Natural killer cell (primary cell): ENCODE measurements at regions not wholly inside any gene's neighbourhood (a gene's known extent, or its start where the extent isn't known, plus 50 kb on each side); places are given as distances from the start of the nearest gene placed in this dataset.

Source experiments
- ATAC-seq, 3 donors: fragments of 150-1000 bp in 2 of 3; fragments of 200-7000 bp in 1 of 3; cut with Tn5 transposase; 1 replicate in 1 of 3; 2 replicates in 2 of 3; pipeline ENCODE4 v1.10.0; 2021; ENCODE audit warnings: mild to moderate bottlenecking in 2 of 3, moderate library complexity in 2 of 3
- DNase-seq, 2 donors: peaks; one replicate each; pipeline versions ENCODE4 v3.0.0 to v3.0.0-alpha.2; 2013 to 2021; ENCODE audit warnings: mixed read lengths in 1 of 2
- H3K27ac ChIP-seq: one replicate; pipeline ENCODE4 v1.5.1; 2013; ENCODE audit warnings: mild to moderate bottlenecking, low read length
- H3K27me3 ChIP-seq: one replicate; pipeline ENCODE4 v1.6.1; 2013; ENCODE audit warnings: low read length; ENCODE audit not compliant: control insufficient read depth, insufficient read depth
- H3K36me3 ChIP-seq: one replicate; pipeline ENCODE4 v1.6.1; 2013; ENCODE audit warnings: low read length; ENCODE audit not compliant: control insufficient read depth, insufficient read depth
- H3K4me1 ChIP-seq: one replicate; pipeline ENCODE4 v1.6.1; 2013; ENCODE audit warnings: low read length; ENCODE audit not compliant: control insufficient read depth, insufficient read depth
- H3K4me3 ChIP-seq: one replicate; pipeline ENCODE4 v1.5.1; 2013; ENCODE audit warnings: low read length
- H3K9me3 ChIP-seq: one replicate; pipeline ENCODE4 v1.6.1; 2013; ENCODE audit warnings: low read length; ENCODE audit not compliant: control insufficient read depth, insufficient read depth
- H3K27ac Mint-ChIP-seq, 2 donors: one replicate each; pipeline ENCODE4 v1.8.0; 2022; ENCODE audit warnings: mild to moderate bottlenecking in 2 of 2, mixed read lengths in 2 of 2, moderate library complexity in 1 of 2
- H3K27me3 Mint-ChIP-seq, 2 donors: one replicate each; pipeline ENCODE4 v1.8.0; 2022; ENCODE audit warnings: low read depth in 2 of 2, mixed read lengths in 2 of 2
- H3K36me3 Mint-ChIP-seq: one replicate; pipeline ENCODE4 v1.8.0; 2022; ENCODE audit warnings: mixed read lengths
- H3K4me1 Mint-ChIP-seq, 2 donors: one replicate each; pipeline ENCODE4 v1.8.0; 2022; ENCODE audit warnings: mixed read lengths in 2 of 2
- H3K4me3 Mint-ChIP-seq: one replicate; pipeline ENCODE4 v1.8.0; 2022; ENCODE audit warnings: mild to moderate bottlenecking, moderate library complexity, mixed read lengths
- H3K9me3 Mint-ChIP-seq, 2 donors: one replicate each; pipeline ENCODE4 v1.8.0; 2022; ENCODE audit warnings: mixed read lengths in 2 of 2
- WGBS: methylation state at CpG from one replicate; pipeline ENCODE4 v1.1.7; 2013; ENCODE audit warnings: missing lambda C conversion rate; ENCODE audit not compliant: insufficient coverage; 5-methylcytosine and 5-hydroxymethylcytosine counted together
- intact Hi-C: fragments of 100-400 bp; cut with micrococcal nuclease; formaldehyde crosslinking; loops from one replicate; pipeline ENCODE4 v1.14.2; 2022
- TF ChIP-seq, protein P1 (sequence below): fragments of 200-600 bp; IDR thresholded peaks from one replicate; pipeline ENCODE4 v1.8.0; 2022; ENCODE audit warnings: antibody characterized with exemption

DNA sequence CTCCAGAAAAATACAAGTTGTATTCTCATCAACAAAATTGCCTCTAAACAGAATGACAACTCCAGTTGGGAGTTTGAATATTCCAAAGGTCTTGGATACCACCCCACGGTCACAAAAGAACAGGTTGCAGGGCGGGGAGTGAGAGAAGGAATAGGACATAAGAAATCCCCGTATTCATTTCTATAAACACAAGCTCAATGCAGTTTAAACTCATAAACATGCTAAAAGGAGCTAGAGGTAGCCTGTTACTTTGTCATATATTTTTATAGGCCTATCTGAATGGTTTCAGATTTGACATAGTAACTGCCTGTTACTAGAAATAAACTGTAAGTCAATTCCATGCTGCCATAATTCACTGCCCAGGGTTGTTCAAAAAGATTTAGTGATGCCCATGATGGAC lies 567.5 kb downstream of the BCL11A start:
- intact Hi-C loops: no loop called here
- Histone ChIP-seq H3K4me1 (no peaks in the 10 kb centered on the region), H3K27ac (no peak overlapping the region), H3K36me3 (no peaks in the 10 kb centered on the region), H3K27me3 (no peaks in the 10 kb centered on the region), H3K4me3 (no peak overlapping the region), H3K9me3 (no peaks in the 10 kb centered on the region)
- TF ChIP-seq, protein P1, sequence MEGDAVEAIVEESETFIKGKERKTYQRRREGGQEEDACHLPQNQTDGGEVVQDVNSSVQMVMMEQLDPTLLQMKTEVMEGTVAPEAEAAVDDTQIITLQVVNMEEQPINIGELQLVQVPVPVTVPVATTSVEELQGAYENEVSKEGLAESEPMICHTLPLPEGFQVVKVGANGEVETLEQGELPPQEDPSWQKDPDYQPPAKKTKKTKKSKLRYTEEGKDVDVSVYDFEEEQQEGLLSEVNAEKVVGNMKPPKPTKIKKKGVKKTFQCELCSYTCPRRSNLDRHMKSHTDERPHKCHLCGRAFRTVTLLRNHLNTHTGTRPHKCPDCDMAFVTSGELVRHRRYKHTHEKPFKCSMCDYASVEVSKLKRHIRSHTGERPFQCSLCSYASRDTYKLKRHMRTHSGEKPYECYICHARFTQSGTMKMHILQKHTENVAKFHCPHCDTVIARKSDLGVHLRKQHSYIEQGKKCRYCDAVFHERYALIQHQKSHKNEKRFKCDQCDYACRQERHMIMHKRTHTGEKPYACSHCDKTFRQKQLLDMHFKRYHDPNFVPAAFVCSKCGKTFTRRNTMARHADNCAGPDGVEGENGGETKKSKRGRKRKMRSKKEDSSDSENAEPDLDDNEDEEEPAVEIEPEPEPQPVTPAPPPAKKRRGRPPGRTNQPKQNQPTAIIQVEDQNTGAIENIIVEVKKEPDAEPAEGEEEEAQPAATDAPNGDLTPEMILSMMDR: no peak
- WGBS: no CpG with 5 or more reads among the region's 3 CpGs
- no peak overlapping the region for H3K4me3 Mint-ChIP-seq
- peaks cover 0 to 2% of the 10 kb centered on the region in 2 donors for H3K27me3 Mint-ChIP-seq
- DNase-seq: no peak
- ATAC-seq: no peak
- no peak overlapping the region for H3K27ac Mint-ChIP-seq
- no peaks in the 10 kb centered on the region for H3K36me3 Mint-ChIP-seq
- H3K4me1 Mint-ChIP-seq: no peaks in the 10 kb centered on the region
- peaks cover 0 to under 1% of the 10 kb centered on the region in 2 donors for H3K9me3 Mint-ChIP-seq

- no peaks in the 10 kb centered on the region for H3K36me3 Mint-ChIP-seq
- H3K4me1 ChIP-seq: no peaks in the 10 kb centered on the region
- DNase-seq (no peak), ATAC-seq (no peak)
- no peak overlapping the region for H3K4me3 Mint-ChIP-seq
- no peaks in the 10 kb centered on the region for H3K27me3 ChIP-seq
- H3K27ac Mint-ChIP-seq: no peak overlapping the region
- TF ChIP-seq, protein P1: no peak
- intact Hi-C loops: no loop called here
- no peaks in the 10 kb centered on the region for H3K27me3 Mint-ChIP-seq
- WGBS: 83% methylated on average over 3 of the region's 4 CpGs
- H3K27ac ChIP-seq: no peak overlapping the region
- H3K9me3 ChIP-seq: no peaks in the 10 kb centered on the region
- no peaks in the 10 kb centered on the region for H3K36me3 ChIP-seq
- H3K4me3 ChIP-seq: no peak overlapping the region
- H3K9me3 Mint-ChIP-seq: peaks cover 0 to 2% of the 10 kb centered on the region in 2 donors
- H3K4me1 Mint-ChIP-seq: no peaks in the 10 kb centered on the region
Observed at GRCh38 chr2:59974051-59974766, 579.2 kb downstream of the BCL11A start.

- Histone ChIP-seq H3K4me3 (no peak overlapping the region), H3K27ac (no peak overlapping the region), H3K9me3 (no peaks in the 10 kb centered on the region), H3K36me3 (no peaks in the 10 kb centered on the region), H3K4me1 (no peaks in the 10 kb centered on the region), H3K27me3 (no peaks in the 10 kb centered on the region)
- TF ChIP-seq, protein P1: no peak
- Mint-ChIP-seq H3K27me3 (no peaks in the 10 kb centered on the region), H3K4me1 (no peaks in the 10 kb centered on the region), H3K27ac (no peak overlapping the region), H3K9me3 (no peaks in the 10 kb centered on the region), H3K4me3 (no peak overlapping the region), H3K36me3 (no peaks in the 10 kb centered on the region)
- no peak for DNase-seq
- WGBS: 98% methylated on average over 5 of the region's 5 CpGs
- intact Hi-C loops: no loop called here
- ATAC-seq: no peak
Observed at GRCh38 chr2:59969161-59969560, 584.3 kb downstream of the BCL11A start.

- no peak for ATAC-seq
- H3K27me3 Mint-ChIP-seq: no peaks in the 10 kb centered on the region
- H3K4me1 Mint-ChIP-seq: no peaks in the 10 kb centered on the region
- DNase-seq: no peak
- H3K4me3 Mint-ChIP-seq: no peak overlapping the region
- H3K27ac ChIP-seq: no peak overlapping the region
- no peaks in the 10 kb centered on the region for H3K36me3 ChIP-seq
- no peaks in the 10 kb centered on the region for H3K9me3 Mint-ChIP-seq
- H3K27ac Mint-ChIP-seq: no peak overlapping the region
- H3K4me3 ChIP-seq: no peak overlapping the region
- intact Hi-C loops: no loop called here
- TF ChIP-seq, protein P1: no peak
- no peaks in the 10 kb centered on the region for H3K27me3 ChIP-seq
- H3K4me1 ChIP-seq: no peaks in the 10 kb centered on the region
- WGBS: 67% methylated on average over 1 of the region's 1 CpG
- no peaks in the 10 kb centered on the region for H3K9me3 ChIP-seq
- H3K36me3 Mint-ChIP-seq: no peaks in the 10 kb centered on the region
Observed at GRCh38 chr2:59968441-59968840, 585.0 kb downstream of the BCL11A start.
